ENCODE measurements at regions not wholly inside any gene's neighbourhood (a gene's known extent, or its start where the extent isn't known, plus 50 kb on each side); places are given as distances from the start of the nearest gene placed in this dataset.

GRCh38 chr7:41219276-41219675 is 483.6 kb downstream of the INHBA start:
- TF ChIP-seq, protein P1, sequence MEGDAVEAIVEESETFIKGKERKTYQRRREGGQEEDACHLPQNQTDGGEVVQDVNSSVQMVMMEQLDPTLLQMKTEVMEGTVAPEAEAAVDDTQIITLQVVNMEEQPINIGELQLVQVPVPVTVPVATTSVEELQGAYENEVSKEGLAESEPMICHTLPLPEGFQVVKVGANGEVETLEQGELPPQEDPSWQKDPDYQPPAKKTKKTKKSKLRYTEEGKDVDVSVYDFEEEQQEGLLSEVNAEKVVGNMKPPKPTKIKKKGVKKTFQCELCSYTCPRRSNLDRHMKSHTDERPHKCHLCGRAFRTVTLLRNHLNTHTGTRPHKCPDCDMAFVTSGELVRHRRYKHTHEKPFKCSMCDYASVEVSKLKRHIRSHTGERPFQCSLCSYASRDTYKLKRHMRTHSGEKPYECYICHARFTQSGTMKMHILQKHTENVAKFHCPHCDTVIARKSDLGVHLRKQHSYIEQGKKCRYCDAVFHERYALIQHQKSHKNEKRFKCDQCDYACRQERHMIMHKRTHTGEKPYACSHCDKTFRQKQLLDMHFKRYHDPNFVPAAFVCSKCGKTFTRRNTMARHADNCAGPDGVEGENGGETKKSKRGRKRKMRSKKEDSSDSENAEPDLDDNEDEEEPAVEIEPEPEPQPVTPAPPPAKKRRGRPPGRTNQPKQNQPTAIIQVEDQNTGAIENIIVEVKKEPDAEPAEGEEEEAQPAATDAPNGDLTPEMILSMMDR (IDR thresholded peaks at IDR 0.05; ENCODE audit: insufficient read depth, low read length, poor library complexity, severe bottlenecking): no peak
- no peak for TF ChIP-seq EZH2phosphoT487 (conservative IDR thresholded peaks at IDR 0.05; ENCODE audit: low read length)

All from SU-DHL-6 (cell line).